Ovary (tissue), 7 donors: ENCODE measurements at regions not wholly inside any gene's neighbourhood (a gene's known extent, or its start where the extent isn't known, plus 50 kb on each side); places are given as distances from the start of the nearest gene placed in this dataset.

ENCODE experiments used
- DNase-seq, 5 donors: peaks; one replicate each; pipeline ENCODE4 v3.0.0-alpha.2; 2019 to 2020
- H3K27ac ChIP-seq, 2 donors: fragments of 200-600 bp; one replicate each; pipeline versions ENCODE4 v1.5.1 to v1.8.0; 2019 to 2022
- H3K27me3 ChIP-seq: fragments of 200-600 bp; one replicate; pipeline ENCODE4 v1.8.0; 2022
- H3K36me3 ChIP-seq: fragments of 200-600 bp; sonication (generic); one replicate; pipeline ENCODE4 v1.5.1; 2019
- H3K4me1 ChIP-seq: one replicate; pipeline ENCODE4 v1.8.1; 2013; ENCODE audit warnings: mild to moderate bottlenecking, moderate library complexity; ENCODE audit not compliant: insufficient read depth
- H3K4me3 ChIP-seq: fragments of 200-600 bp; sonication (generic); one replicate; pipeline ENCODE4 v1.5.1; 2017
- H3K9me3 ChIP-seq, 2 donors: fragments of 200-600 bp in 1 of 2; sonication (generic) in 1 of 2; one replicate each; pipeline versions ENCODE4 v1.5.1 to v1.8.1; 2013 to 2019; ENCODE audit warnings: mild to moderate bottlenecking in 1 of 2, moderate library complexity in 1 of 2
- CTCF ChIP-seq, 3 donors: fragments of 450-650 bp in 2 of 3; fragments of 200-600 bp in 1 of 3; IDR thresholded peaks; one replicate each; pipeline versions ENCODE4 v1.5.1 to v1.8.0; 2016 to 2022; ENCODE audit warnings: antibody characterized with exemption in 3 of 3, mild to moderate bottlenecking in 1 of 3
- EP300 ChIP-seq: sonication (generic); formaldehyde crosslinking; IDR thresholded peaks from one replicate; pipeline ENCODE4 v1.6.1; 2017; ENCODE audit warnings: antibody characterized with exemption
- POLR2A ChIP-seq: fragments of 450-650 bp; IDR thresholded peaks from one replicate; pipeline ENCODE4 v1.6.1; 2017; ENCODE audit warnings: antibody characterized with exemption, mild to moderate bottlenecking, moderate library complexity
- WGBS, 3 donors: extraction: QIAGEN DNeasy Blood & Tissue Kit in 1 of 3; methylation state at CpG; one replicate each; pipeline versions ENCODE4 v1.1.5 to v1.1.7; 2013 to 2017; 5-methylcytosine and 5-hydroxymethylcytosine counted together
- intact Hi-C, 4 donors: fragments of 100-400 bp; cut with DNase I; formaldehyde crosslinking; loops; one replicate each; pipeline versions ENCODE4 v1.11.0 to v1.15.1; 2022 to 2023
- donor health status: DM: no; HTN: no; CAD: no; lungs with moderate emphysema.
- donor health status: DM: no; HTN: no; CAD: no.
- donor health status: Bipolar disorder and iron deficiency.
- donor health status: DM: no; HTN: no; CAD: no.
- donor health status: DM: yes; HTN: yes; CAD: no.

DNA sequence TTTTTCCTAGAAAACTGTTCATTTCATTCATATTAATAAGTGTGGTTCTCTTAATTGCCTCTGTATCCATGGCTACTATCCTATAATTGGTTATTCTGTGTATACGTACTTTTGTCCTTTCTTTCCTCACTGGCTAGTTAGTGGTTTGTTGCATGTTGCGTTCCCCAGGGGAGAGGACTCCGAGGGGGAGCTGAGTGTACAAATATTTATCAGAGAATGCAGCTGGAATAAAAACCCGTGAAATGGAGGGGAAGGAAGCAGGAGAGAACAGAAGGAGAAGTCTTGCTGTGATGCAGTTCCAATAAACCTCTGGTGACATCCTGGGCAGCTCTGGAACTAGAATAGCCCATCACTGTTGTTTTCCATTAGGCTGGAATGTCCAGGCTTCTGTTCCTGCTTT is 117.1 kb upstream of the RGS6 start:
- Histone ChIP-seq H3K36me3 (no peaks in the 10 kb centered on the region), H3K4me1 (no peaks in the 10 kb centered on the region), H3K27ac (no peak overlapping the region), H3K9me3 (no peaks in the 10 kb centered on the region), H3K27me3 (no peaks in the 10 kb centered on the region), H3K4me3 (no peak overlapping the region)
- intact Hi-C loops, result no loop called here
- no peak for DNase-seq
- TF ChIP-seq POLR2A (no peak), CTCF (IDR thresholded peaks at IDR 0.05) (no peak), EP300 (no peak)
- whole genome bisulfite sequencing, 3 donors, result 5 to 17% (median 16%) methylated on average over 4 of the region's 4 CpGs

DNA sequence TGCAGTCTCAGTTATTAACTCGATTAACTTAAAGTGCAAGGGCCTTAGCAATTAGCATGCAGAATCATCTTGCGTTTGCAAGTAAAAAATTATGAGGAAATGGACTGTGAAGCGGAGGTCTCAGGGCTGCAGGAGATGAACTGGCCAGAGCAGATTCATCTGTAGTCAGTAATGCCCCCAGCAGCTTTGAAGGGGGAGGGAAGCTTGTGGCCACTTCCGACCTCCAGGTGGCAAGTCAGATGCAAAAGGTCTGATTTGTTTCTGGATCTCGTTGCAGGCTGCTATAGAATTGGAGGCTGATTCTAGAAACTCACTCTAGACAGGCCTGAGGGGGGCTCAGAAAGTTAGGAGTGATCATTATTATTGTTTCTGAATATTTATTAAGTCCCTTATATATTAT is 107.4 kb upstream of the RGS6 start:
- no peak for TF ChIP-seq CTCF (IDR thresholded peaks at IDR 0.05)
- TF ChIP-seq POLR2A, result no peak
- no peak for TF ChIP-seq EP300
- intact Hi-C loops, result no loop called here
- WGBS, 3 donors, result 64 to 72% (median 71%) methylated on average over 5 of the region's 5 CpGs

GRCh38 chr14:71833476-71833875 is 98.8 kb upstream of the RGS6 start:
- WGBS, 3 donors, result 68 to 77% (median 69%) methylated on average over 3 of the region's 3 CpGs
- no peak for TF ChIP-seq POLR2A
- TF ChIP-seq EP300, result no peak
- TF ChIP-seq CTCF (IDR thresholded peaks at IDR 0.05), result no peak
- intact Hi-C loops, result no loop called here
- Histone ChIP-seq H3K4me1 (no peaks in the 10 kb centered on the region), H3K9me3 (no peaks in the 10 kb centered on the region), H3K36me3 (no peaks in the 10 kb centered on the region), H3K27ac (no peak overlapping the region), H3K4me3 (no peak overlapping the region), H3K27me3 (no peaks in the 10 kb centered on the region)
- DNase-seq, result no peak

More for the DNA sequence above, 107.4 kb upstream of the RGS6 start:
- Histone ChIP-seq H3K27me3 (no peaks in the 10 kb centered on the region), H3K36me3 (no peaks in the 10 kb centered on the region), H3K4me1 (no peaks in the 10 kb centered on the region), H3K27ac (no peak overlapping the region), H3K9me3 (no peaks in the 10 kb centered on the region), H3K4me3 (no peak overlapping the region)
- no peak for DNase-seq

- 26 to 36% (median 28%) methylated on average over 4 of the region's 4 CpGs for WGBS, 3 donors
- H3K4me1 ChIP-seq, result no peaks in the 10 kb centered on the region
These were observed 97.7 kb upstream of the RGS6 start for GRCh38 chr14:71834284-71835204.

More at GRCh38 chr14:71834284-71835204, 97.7 kb upstream of the RGS6 start:
- intact Hi-C loops, result no loop called here
- Histone ChIP-seq H3K4me3 (no peak overlapping the region), H3K27me3 (no peaks in the 10 kb centered on the region), H3K9me3 (no peaks in the 10 kb centered on the region), H3K36me3 (no peaks in the 10 kb centered on the region), H3K27ac (no peak overlapping the region)
- no peak for DNase-seq
- TF ChIP-seq POLR2A (no peak), CTCF (IDR thresholded peaks at IDR 0.05) (no peak), EP300 (no peak)
